Activated CD8-positive, alpha-beta T cell treated with anti-CD3 and anti-CD28 coated beads for 36 hours (primary cell): ENCODE measurements at regions not wholly inside any gene's neighbourhood (a gene's known extent, or its start where the extent isn't known, plus 50 kb on each side); places are given as distances from the start of the nearest gene placed in this dataset.

Experiments used
- ATAC-seq: fragments of 200-7000 bp; cut with Tn5 transposase; one replicate; pipeline ENCODE4 v1.10.0; 2021; ENCODE audit warnings: mild to moderate bottlenecking, moderate library complexity
- CTCF ChIA-PET: fragments of 350-600 bp; sonication (Branson Sonifier 250); formaldehyde crosslinking; loops from one replicate; lab custom pipeline; 2021; ENCODE audit warnings: antibody characterized with exemption; lab: Charles Lee
- POLR2A ChIA-PET: fragments of 350-600 bp; sonication (Branson Sonifier 250); formaldehyde crosslinking; loops from one replicate; lab custom pipeline; 2021; ENCODE audit warnings: antibody characterized with exemption; lab: Charles Lee
- DNase-seq: peaks from one replicate; pipeline ENCODE4 v3.0.0-alpha.2; 2020
- H3K27ac Mint-ChIP-seq: one replicate; pipeline ENCODE4 v1.8.0; 2021; ENCODE audit warnings: mild to moderate bottlenecking, mixed read lengths
- H3K27me3 Mint-ChIP-seq: one replicate; pipeline ENCODE4 v1.8.0; 2021; ENCODE audit warnings: mixed read lengths
- H3K36me3 Mint-ChIP-seq: one replicate; pipeline ENCODE4 v1.8.0; 2021; ENCODE audit warnings: low read depth, mixed read lengths
- H3K4me1 Mint-ChIP-seq: one replicate; pipeline ENCODE4 v1.8.0; 2021; ENCODE audit warnings: low read depth, mixed read lengths
- H3K4me3 Mint-ChIP-seq: one replicate; pipeline ENCODE4 v1.8.0; 2021; ENCODE audit warnings: mild to moderate bottlenecking, moderate library complexity, mixed read lengths
- H3K9me3 Mint-ChIP-seq: one replicate; pipeline ENCODE4 v1.8.0; 2021; ENCODE audit warnings: mixed read lengths
- intact Hi-C: fragments of 100-400 bp; cut with micrococcal nuclease; formaldehyde crosslinking; loops from one replicate; pipeline ENCODE4 v1.10.0; 2022
- TF ChIP-seq, protein P1 (sequence below): fragments of 200-600 bp; IDR thresholded peaks from one replicate; pipeline ENCODE4 v1.8.0; 2022; ENCODE audit warnings: antibody characterized with exemption, mild to moderate bottlenecking

DNA sequence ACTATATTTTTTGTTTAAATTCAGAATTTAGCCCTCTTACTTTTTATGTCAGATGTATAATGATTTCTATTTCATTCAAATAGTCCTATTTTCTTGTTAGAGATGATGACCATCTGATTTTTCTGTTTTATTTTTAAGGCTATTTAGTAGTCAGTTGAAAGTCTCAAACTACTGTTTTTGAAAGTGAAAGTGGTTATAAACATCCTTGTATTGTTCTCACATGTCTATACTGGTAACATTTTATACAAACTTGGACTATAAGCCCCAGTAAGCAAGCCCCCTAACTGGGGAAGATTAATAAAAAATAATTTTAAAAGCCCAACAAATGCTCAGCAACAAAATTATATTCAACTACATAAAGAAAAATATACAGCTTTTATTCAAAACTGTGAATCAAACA lies 271.3 kb upstream of the RGS18 start:
- H3K36me3 Mint-ChIP-seq = no peaks in the 10 kb centered on the region
- ATAC-seq (no peak), DNase-seq (no peak)
- ChIA-PET CTCF (no interaction called here), POLR2A (no interaction called here)
- H3K4me1 Mint-ChIP-seq = no peaks in the 10 kb centered on the region
- TF ChIP-seq, protein P1, sequence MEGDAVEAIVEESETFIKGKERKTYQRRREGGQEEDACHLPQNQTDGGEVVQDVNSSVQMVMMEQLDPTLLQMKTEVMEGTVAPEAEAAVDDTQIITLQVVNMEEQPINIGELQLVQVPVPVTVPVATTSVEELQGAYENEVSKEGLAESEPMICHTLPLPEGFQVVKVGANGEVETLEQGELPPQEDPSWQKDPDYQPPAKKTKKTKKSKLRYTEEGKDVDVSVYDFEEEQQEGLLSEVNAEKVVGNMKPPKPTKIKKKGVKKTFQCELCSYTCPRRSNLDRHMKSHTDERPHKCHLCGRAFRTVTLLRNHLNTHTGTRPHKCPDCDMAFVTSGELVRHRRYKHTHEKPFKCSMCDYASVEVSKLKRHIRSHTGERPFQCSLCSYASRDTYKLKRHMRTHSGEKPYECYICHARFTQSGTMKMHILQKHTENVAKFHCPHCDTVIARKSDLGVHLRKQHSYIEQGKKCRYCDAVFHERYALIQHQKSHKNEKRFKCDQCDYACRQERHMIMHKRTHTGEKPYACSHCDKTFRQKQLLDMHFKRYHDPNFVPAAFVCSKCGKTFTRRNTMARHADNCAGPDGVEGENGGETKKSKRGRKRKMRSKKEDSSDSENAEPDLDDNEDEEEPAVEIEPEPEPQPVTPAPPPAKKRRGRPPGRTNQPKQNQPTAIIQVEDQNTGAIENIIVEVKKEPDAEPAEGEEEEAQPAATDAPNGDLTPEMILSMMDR = no peak
- no peak overlapping the region for H3K4me3 Mint-ChIP-seq
- H3K9me3 Mint-ChIP-seq = peaks cover 4% of the 10 kb centered on the region
- H3K27me3 Mint-ChIP-seq = no peaks in the 10 kb centered on the region
- intact Hi-C loops = no loop called here
- no peak overlapping the region for H3K27ac Mint-ChIP-seq

DNA sequence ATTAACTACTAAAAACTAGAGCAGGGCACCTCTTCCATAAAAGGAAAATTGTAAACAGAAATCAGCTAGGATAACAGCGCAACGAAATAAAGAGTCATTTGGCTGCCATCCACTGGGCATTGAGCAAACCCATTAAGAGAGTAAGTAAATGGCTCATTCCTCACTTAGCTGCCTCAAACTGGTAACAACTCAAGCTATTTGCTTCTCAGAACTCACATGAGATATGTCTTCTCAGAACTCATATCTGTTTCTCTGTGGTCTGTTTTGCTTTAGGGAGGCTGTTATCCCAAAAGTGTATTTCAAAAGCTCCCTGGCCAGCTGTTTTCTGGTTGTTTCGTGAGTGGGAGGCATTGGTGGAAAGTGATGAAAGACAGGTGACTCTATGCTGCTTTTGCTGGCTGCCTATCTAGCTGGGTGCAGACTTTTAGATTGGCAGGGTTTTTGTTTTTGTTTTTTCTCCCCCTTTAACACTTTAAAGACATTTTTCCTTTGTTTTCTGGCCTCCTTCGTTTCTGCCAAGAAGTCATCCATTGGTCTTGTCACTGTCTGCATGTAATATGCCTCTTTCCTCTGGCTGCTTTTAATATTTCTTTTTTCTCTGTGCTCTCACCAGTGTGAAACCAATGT lies 269.2 kb upstream of the RGS18 start:
- DNase-seq (no peak), ATAC-seq (no peak)
- intact Hi-C loops = no loop called here
- Mint-ChIP-seq H3K9me3 (peaks cover 4% of the 10 kb centered on the region), H3K27me3 (no peaks in the 10 kb centered on the region), H3K27ac (no peak overlapping the region), H3K4me3 (no peak overlapping the region), H3K4me1 (no peaks in the 10 kb centered on the region), H3K36me3 (no peaks in the 10 kb centered on the region)
- ChIA-PET POLR2A (no interaction called here), CTCF (no interaction called here)
- TF ChIP-seq, protein P1 = no peak

DNA sequence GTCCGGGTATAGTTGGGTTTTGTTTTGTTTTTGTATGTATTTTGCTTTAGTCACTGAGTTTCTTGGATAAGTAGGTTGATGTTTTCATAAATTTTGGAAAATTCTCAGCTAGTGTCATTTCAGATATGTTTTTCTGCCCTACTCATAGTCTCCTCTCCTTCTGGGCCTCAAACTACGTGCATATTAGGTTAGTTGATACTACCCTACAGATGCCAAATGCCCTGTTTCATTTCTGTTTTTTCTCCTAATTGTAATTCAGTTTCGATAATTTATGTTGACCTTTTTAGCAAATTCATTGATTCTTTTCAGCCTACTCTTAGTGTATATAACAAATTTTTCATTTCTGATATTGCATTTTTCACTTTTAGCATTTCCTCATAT lies 268.6 kb upstream of the RGS18 start:
- DNase-seq = no peak
- TF ChIP-seq, protein P1 = no peak
- no peak overlapping the region for H3K27ac Mint-ChIP-seq
- peaks cover 4% of the 10 kb centered on the region for H3K9me3 Mint-ChIP-seq
- H3K4me1 Mint-ChIP-seq = no peaks in the 10 kb centered on the region
- no peaks in the 10 kb centered on the region for H3K36me3 Mint-ChIP-seq
- no peak overlapping the region for H3K4me3 Mint-ChIP-seq
- intact Hi-C loops = no loop called here
- no peaks in the 10 kb centered on the region for H3K27me3 Mint-ChIP-seq
- ATAC-seq = no peak
- CTCF ChIA-PET = no interaction called here
- POLR2A ChIA-PET = no interaction called here

DNA sequence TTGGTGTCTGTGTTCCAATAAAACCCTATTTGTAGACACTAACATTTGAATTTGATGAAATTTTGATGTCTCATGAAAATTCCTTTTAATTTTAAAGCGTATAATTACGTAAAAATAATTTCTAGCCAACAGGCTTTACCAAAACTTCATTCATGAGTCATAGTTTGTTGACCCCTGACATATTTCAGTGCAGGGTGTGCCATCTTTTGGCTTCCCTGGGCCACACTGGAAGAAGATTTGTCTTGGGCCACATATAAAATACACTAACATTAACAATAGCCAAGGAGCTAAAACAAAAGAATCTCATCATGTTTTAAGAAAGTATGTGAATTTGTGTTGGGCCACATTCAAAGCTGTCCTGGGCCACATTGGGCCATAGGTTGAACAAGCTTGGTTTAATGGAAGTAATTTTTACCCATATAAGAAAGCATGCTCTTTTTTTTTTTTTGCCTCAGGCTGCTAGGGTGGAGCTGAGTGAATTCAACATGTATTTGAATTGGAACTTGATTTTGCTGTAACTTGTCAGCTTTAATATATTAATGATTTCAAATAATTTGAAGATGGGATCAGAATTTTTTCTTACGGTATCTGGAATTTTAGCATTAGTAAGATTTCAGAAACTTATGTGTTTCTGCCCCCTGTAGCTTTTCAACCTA lies 267.7 kb upstream of the RGS18 start:
- Mint-ChIP-seq H3K9me3 (peaks cover 4% of the 10 kb centered on the region), H3K36me3 (no peaks in the 10 kb centered on the region), H3K4me1 (no peaks in the 10 kb centered on the region), H3K27me3 (no peaks in the 10 kb centered on the region), H3K4me3 (no peak overlapping the region), H3K27ac (no peak overlapping the region)
- ChIA-PET CTCF (no interaction called here), POLR2A (no interaction called here)
- ATAC-seq = no peak
- intact Hi-C loops = no loop called here
- no peak for DNase-seq
- TF ChIP-seq, protein P1 = no peak

DNA sequence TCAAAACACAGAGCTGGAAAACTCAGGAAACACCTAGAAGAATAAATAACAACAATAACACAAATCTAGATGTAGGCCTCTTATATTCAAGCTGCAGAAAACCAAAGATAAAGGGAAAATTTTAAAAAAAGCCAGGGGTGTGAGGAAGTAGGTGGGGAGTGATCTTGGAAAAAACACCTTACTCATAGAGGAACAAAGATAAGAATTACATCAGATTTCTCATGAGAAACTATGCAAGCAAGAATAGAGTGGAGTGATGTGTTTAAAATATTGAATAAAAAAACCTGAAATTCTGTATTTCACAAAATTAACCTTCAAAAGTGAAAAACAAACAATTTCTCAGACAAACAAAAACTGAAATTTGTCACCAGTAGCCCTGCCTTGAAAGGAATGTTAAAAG lies 265.5 kb upstream of the RGS18 start:
- DNase-seq = no peak
- intact Hi-C loops = no loop called here
- no peaks in the 10 kb centered on the region for H3K36me3 Mint-ChIP-seq
- H3K27ac Mint-ChIP-seq = no peak overlapping the region
- ATAC-seq = no peak
- H3K4me1 Mint-ChIP-seq = no peaks in the 10 kb centered on the region
- ChIA-PET POLR2A (no interaction called here), CTCF (no interaction called here)
- no peak overlapping the region for H3K4me3 Mint-ChIP-seq
- H3K9me3 Mint-ChIP-seq = peaks cover 4% of the 10 kb centered on the region
- TF ChIP-seq, protein P1 = no peak
- no peaks in the 10 kb centered on the region for H3K27me3 Mint-ChIP-seq
